ENCODE measurements at regions not wholly inside any gene's neighbourhood (a gene's known extent, or its start where the extent isn't known, plus 50 kb on each side); places are given as distances from the start of the nearest gene placed in this dataset.

- no peak for DNase-seq (ENCODE audit: extremely low spot score)
- POLR2A ChIA-PET = no interaction called here
- CTCF ChIA-PET = no interaction called here
- TF ChIP-seq HDGF (IDR thresholded peaks at IDR 0.05; ENCODE audit: borderline replicate concordance) (no peak), ZNF384 (IDR thresholded peaks at IDR 0.05) (no peak), FOXM1 (IDR thresholded peaks at IDR 0.05; ENCODE audit: borderline replicate concordance) (no peak), ARNT (IDR thresholded peaks at IDR 0.05) (no peak), L3MBTL2 (conservative IDR thresholded peaks at IDR 0.05) (no peak)
Observed at GRCh38 chr19:28416245-28416644, 796.7 kb downstream of the UQCRFS1 start.

GRCh38 chr19:28414748-28415147, 798.2 kb downstream of the UQCRFS1 start:
- ChIA-PET CTCF (interaction anchor here (0.6 kb wide), 1 partner anchor 175 kb away, joined by 3 read pairs; no protein-coding TSS in a partner anchor), POLR2A (no interaction called here)
- no peak for TF ChIP-seq ARNT (IDR thresholded peaks at IDR 0.05)
- TF ChIP-seq HDGF (IDR thresholded peaks at IDR 0.05; ENCODE audit: borderline replicate concordance) = no peak
- no peak for DNase-seq (ENCODE audit: extremely low spot score)

GRCh38 chr19:28409859-28410258, 803.1 kb downstream of the UQCRFS1 start:
- POLR2A ChIA-PET = no interaction called here
- TF ChIP-seq ARNT (IDR thresholded peaks at IDR 0.05) = no peak
- no peak for TF ChIP-seq NFRKB (IDR thresholded peaks at IDR 0.05)
- no peak for TF ChIP-seq TARDBP (IDR thresholded peaks at IDR 0.05)
- no peak for TF ChIP-seq ELF4 (IDR thresholded peaks at IDR 0.05)
- TF ChIP-seq FOXA1 (IDR thresholded peaks at IDR 0.05) = no peak
- TF ChIP-seq ZNF384 (IDR thresholded peaks at IDR 0.05) = no peak
- TF ChIP-seq HDGF (IDR thresholded peaks at IDR 0.05; ENCODE audit: borderline replicate concordance) = no peak
- CTCF ChIA-PET = no interaction called here
- DNase-seq (ENCODE audit: extremely low spot score) = no peak

GRCh38 chr19:28406966-28407365, 806.0 kb downstream of the UQCRFS1 start:
- TF ChIP-seq LEF1 (IDR thresholded peaks at IDR 0.05; ENCODE audit: borderline replicate concordance) (no peak), ELF4 (IDR thresholded peaks at IDR 0.05) (no peak), L3MBTL2 (conservative IDR thresholded peaks at IDR 0.05) (no peak), BHLHE40 (IDR thresholded peaks at IDR 0.05; ENCODE audit: borderline replicate concordance) (no peak), SP1 (IDR thresholded peaks at IDR 0.05) (no peak), PKNOX1 (IDR thresholded peaks at IDR 0.05) (no peak), SUZ12 (IDR thresholded peaks at IDR 0.05) (no peak), FOXA1 (IDR thresholded peaks at IDR 0.05) (no peak), TARDBP (IDR thresholded peaks at IDR 0.05) (no peak), CTBP1 (IDR thresholded peaks at IDR 0.05; ENCODE audit: borderline replicate concordance) (no peak), ARNT (IDR thresholded peaks at IDR 0.05) (no peak), NFRKB (IDR thresholded peaks at IDR 0.05) (no peak), ZNF384 (IDR thresholded peaks at IDR 0.05) (no peak), FOXK2 (IDR thresholded peaks at IDR 0.05) (no peak), HDGF (IDR thresholded peaks at IDR 0.05; ENCODE audit: borderline replicate concordance) (no peak), FOXM1 (IDR thresholded peaks at IDR 0.05; ENCODE audit: borderline replicate concordance) (no peak)
- CTCF ChIA-PET = no interaction called here
- DNase-seq (ENCODE audit: extremely low spot score) = no peak
- POLR2A ChIA-PET = no interaction called here

GRCh38 chr19:28405346-28405742, 807.6 kb downstream of the UQCRFS1 start:
- TF ChIP-seq FOXA1 (IDR thresholded peaks at IDR 0.05) = no peak
- no peak for TF ChIP-seq CTBP1 (IDR thresholded peaks at IDR 0.05; ENCODE audit: borderline replicate concordance)
- no peak for TF ChIP-seq NFRKB (IDR thresholded peaks at IDR 0.05)
- no peak for TF ChIP-seq ELF4 (IDR thresholded peaks at IDR 0.05)
- no peak for TF ChIP-seq FOXM1 (IDR thresholded peaks at IDR 0.05; ENCODE audit: borderline replicate concordance)
- no peak for TF ChIP-seq ZNF384 (IDR thresholded peaks at IDR 0.05)
- TF ChIP-seq HDGF (IDR thresholded peaks at IDR 0.05; ENCODE audit: borderline replicate concordance) = no peak
- TF ChIP-seq BHLHE40 (IDR thresholded peaks at IDR 0.05; ENCODE audit: borderline replicate concordance) = no peak
- no peak for TF ChIP-seq TARDBP (IDR thresholded peaks at IDR 0.05)
- TF ChIP-seq SP1 (IDR thresholded peaks at IDR 0.05) = no peak
- no peak for TF ChIP-seq LEF1 (IDR thresholded peaks at IDR 0.05; ENCODE audit: borderline replicate concordance)
- TF ChIP-seq FOXK2 (IDR thresholded peaks at IDR 0.05) = no peak
- TF ChIP-seq SUZ12 (IDR thresholded peaks at IDR 0.05) = no peak
- no peak for TF ChIP-seq PKNOX1 (IDR thresholded peaks at IDR 0.05)
- no peak for TF ChIP-seq L3MBTL2 (conservative IDR thresholded peaks at IDR 0.05)
- no peak for TF ChIP-seq ARNT (IDR thresholded peaks at IDR 0.05)
- DNase-seq (ENCODE audit: extremely low spot score) = no peak
- ChIA-PET CTCF (no interaction called here), POLR2A (no interaction called here)

GRCh38 chr19:28404472-28404871, 808.5 kb downstream of the UQCRFS1 start:
- ChIA-PET POLR2A (no interaction called here), CTCF (no interaction called here)
- DNase-seq (ENCODE audit: extremely low spot score) = no peak
- TF ChIP-seq PKNOX1 (IDR thresholded peaks at IDR 0.05) (no peak), ZNF384 (IDR thresholded peaks at IDR 0.05) (no peak), SP1 (IDR thresholded peaks at IDR 0.05) (no peak), ARNT (IDR thresholded peaks at IDR 0.05) (no peak), FOXM1 (IDR thresholded peaks at IDR 0.05; ENCODE audit: borderline replicate concordance) (no peak), HDGF (IDR thresholded peaks at IDR 0.05; ENCODE audit: borderline replicate concordance) (no peak), SUZ12 (IDR thresholded peaks at IDR 0.05) (no peak), L3MBTL2 (conservative IDR thresholded peaks at IDR 0.05) (no peak), FOXK2 (IDR thresholded peaks at IDR 0.05) (no peak), NFRKB (IDR thresholded peaks at IDR 0.05) (no peak), CTBP1 (IDR thresholded peaks at IDR 0.05; ENCODE audit: borderline replicate concordance) (no peak), LEF1 (IDR thresholded peaks at IDR 0.05; ENCODE audit: borderline replicate concordance) (no peak), ELF4 (IDR thresholded peaks at IDR 0.05) (no peak), TARDBP (IDR thresholded peaks at IDR 0.05) (no peak), BHLHE40 (IDR thresholded peaks at IDR 0.05; ENCODE audit: borderline replicate concordance) (no peak), FOXA1 (IDR thresholded peaks at IDR 0.05) (no peak)
